HG03103 (cell line): ENCODE measurements at regions not wholly inside any gene's neighbourhood (a gene's known extent, or its start where the extent isn't known, plus 50 kb on each side); places are given as distances from the start of the nearest gene placed in this dataset.

Source experiments
- ATAC-seq: cut with Tn5 transposase; IDR thresholded peaks from one replicate; pipeline ENCODE4 v1.9.1; 2021; ENCODE audit warnings: low read depth; ENCODE audit not compliant: unreplicated experiment

- ATAC-seq, result no peak
Measured at GRCh38 chr15:62717496-62717895, 325.1 kb upstream of the TPM1 start.

GRCh38 chr15:62719316-62719715 is 323.2 kb upstream of the TPM1 start:
- no peak for ATAC-seq

- no peak for ATAC-seq
Measured at GRCh38 chr15:62722237-62722636, 320.3 kb upstream of the TPM1 start.

- ATAC-seq, result no peak
Measured at GRCh38 chr15:62726461-62726860, 316.1 kb upstream of the TPM1 start.

GRCh38 chr15:62727501-62727900 is 315.0 kb upstream of the TPM1 start:
- ATAC-seq, result no peak

- ATAC-seq, result no peak
Measured at GRCh38 chr15:62730825-62731224, 311.7 kb upstream of the TPM1 start.

GRCh38 chr15:62732078-62732477 is 310.5 kb upstream of the TPM1 start:
- no peak for ATAC-seq

- no peak for ATAC-seq
Measured at GRCh38 chr15:62734706-62735105, 307.8 kb upstream of the TPM1 start.

- ATAC-seq, result no peak
Measured at GRCh38 chr15:62736756-62737155, 305.8 kb upstream of the TPM1 start.

- ATAC-seq, result no peak
Measured at GRCh38 chr15:62737551-62737950, 305.0 kb upstream of the TPM1 start.

- ATAC-seq, result no peak
Measured at GRCh38 chr15:62739082-62739481, 303.5 kb upstream of the TPM1 start.

- no peak for ATAC-seq
Measured at GRCh38 chr15:62739507-62739906, 303.0 kb upstream of the TPM1 start.

- ATAC-seq, result no peak
Measured at GRCh38 chr15:62740141-62741004, 302.2 kb upstream of the TPM1 start.

- ATAC-seq, result no peak
Measured at GRCh38 chr15:62741106-62741505, 301.4 kb upstream of the TPM1 start.

GRCh38 chr15:62742409-62743171 is 300.0 kb upstream of the TPM1 start:
- no peak for ATAC-seq

- no peak for ATAC-seq
Measured at GRCh38 chr15:62745621-62746225, 296.8 kb upstream of the TPM1 start.

GRCh38 chr15:62748196-62748595 is 294.4 kb upstream of the TPM1 start:
- no peak for ATAC-seq

- no peak for ATAC-seq
Measured at GRCh38 chr15:62749036-62749815, 293.3 kb upstream of the TPM1 start.

- no peak for ATAC-seq
Measured at GRCh38 chr15:62750471-62750870, 292.1 kb upstream of the TPM1 start.

GRCh38 chr15:62752657-62753517 is 289.7 kb upstream of the TPM1 start:
- no peak for ATAC-seq
